ENCODE measurements at regions not wholly inside any gene's neighbourhood (a gene's known extent, or its start where the extent isn't known, plus 50 kb on each side); places are given as distances from the start of the nearest gene placed in this dataset.

GRCh38 chr4:57324673-57325307 is 214.6 kb upstream of the IGFBP7 start:
- H3K4me1 ChIP-seq (ENCODE audit: control insufficient read depth, insufficient read depth, low read length), result no peaks in the 10 kb centered on the region
- ChIA-PET RAD21 (ENCODE audit: unreplicated experiment) (no interaction called here), SMC1A (ENCODE audit: uncharacterized antibody, unreplicated experiment) (no interaction called here), CTCF (interaction anchor here (1.4 kb wide), 1 partner anchor 161 kb away, joined by 3 read pairs; no protein-coding TSS in a partner anchor), POLR2A (no interaction called here)
- FAIRE-seq (no peak), ATAC-seq (no peak), DNase-seq (ENCODE audit: low read depth, low spot score) (no peak)
- H4K20me1 ChIP-seq (ENCODE audit: control insufficient read depth, insufficient read depth), result no peaks in the 10 kb centered on the region
- intact Hi-C loops (cut with micrococcal nuclease; ENCODE audit: unreplicated experiment) (no loop called here), in situ Hi-C loops (cut with MboI) (no loop called here)
- no peaks in the 10 kb centered on the region for H3K9me3 ChIP-seq (replicated peaks; ENCODE audit: control insufficient read depth, insufficient read depth, low read length)
- H3K9ac ChIP-seq (ENCODE audit: control insufficient read depth, insufficient read depth, low read length), result no peak overlapping the region
- H2AFZ ChIP-seq (ENCODE audit: control insufficient read depth, low read depth, low read length), result no peak overlapping the region
- 21% methylated on average over 4 of the region's 4 CpGs for WGBS (ENCODE audit: insufficient coverage, insufficient replicate concordance, low lambda C conversion rate, missing lambda C conversion rate)
- H3K27ac ChIP-seq (ENCODE audit: control insufficient read depth, insufficient read depth), result no peak overlapping the region
- no peak overlapping the region for H3K4me3 ChIP-seq
- H3K27me3 ChIP-seq (replicated peaks in 1 of 2; ENCODE audit: control insufficient read depth in 2 of 2, insufficient read depth in 2 of 2, low read length in 1 of 2), result no peaks in the 10 kb centered on the region
- H3K79me2 ChIP-seq (ENCODE audit: control insufficient read depth, insufficient read depth, low read length), result no peaks in the 10 kb centered on the region
- H3K36me3 ChIP-seq (ENCODE audit: control insufficient read depth in 2 of 2, insufficient read depth in 2 of 2, low read length in 1 of 2), result no peaks in the 10 kb centered on the region; a peak in 1 of 4 replicates
- BruUV-seq (replicated peaks), result no TSS peak
- H3K4me2 ChIP-seq (ENCODE audit: control insufficient read depth, insufficient read depth), result no peak overlapping the region
- TF ChIP-seq ZBTB40 (IDR thresholded peaks at IDR 0.05; ENCODE audit: borderline replicate concordance) (no peak), ATF2 (IDR thresholded peaks at IDR 0.05; ENCODE audit: low read length) (no peak), BRCA1 (IDR thresholded peaks at IDR 0.05; ENCODE audit: low read depth, low read length) (no peak), SKIL (IDR thresholded peaks at IDR 0.05; ENCODE audit: low read depth, poor library complexity, severe bottlenecking) (no peak), MEF2B (IDR thresholded peaks at IDR 0.05; ENCODE audit: partially characterized antibody, poor library complexity, severe bottlenecking) (no peak), PAX5 (IDR thresholded peaks at IDR 0.05; ENCODE audit: borderline replicate concordance, low read depth, low read length) (no peak), CBX3 (IDR thresholded peaks at IDR 0.05; ENCODE audit: borderline replicate concordance, low read depth) (no peak), BACH1 (IDR thresholded peaks at IDR 0.05; ENCODE audit: borderline replicate concordance) (no peak), USF1 (IDR thresholded peaks at IDR 0.05; ENCODE audit: borderline replicate concordance, extremely low read length, insufficient read depth, low read depth, low read length) (no peak), IKZF1 (conservative IDR thresholded peaks at IDR 0.05) (no peak), HCFC1 (IDR thresholded peaks at IDR 0.05; ENCODE audit: low read length) (no peak), EED (IDR thresholded peaks at IDR 0.05; ENCODE audit: low read depth) (no peak), ATF3 (IDR thresholded peaks at IDR 0.05; ENCODE audit: borderline replicate concordance, extremely low read depth, low read depth, low read length) (no peak), GABPA (IDR thresholded peaks at IDR 0.05; ENCODE audit: low read depth) (no peak)

Data from GM12878 (cell line).